Chondrocyte (in vitro differentiated cells): ENCODE measurements at regions not wholly inside any gene's neighbourhood (a gene's known extent, or its start where the extent isn't known, plus 50 kb on each side); places are given as distances from the start of the nearest gene placed in this dataset.

Experiments used
- DNase-seq: peaks from one replicate; pipeline ENCODE4 v3.0.0; 2021; ENCODE audit warnings: mixed read lengths, low spot score
- H3K27ac Mint-ChIP-seq: one replicate; pipeline ENCODE4 v1.8.0; 2021; ENCODE audit warnings: mild to moderate bottlenecking, moderate library complexity, mixed read lengths; ENCODE audit not compliant: unreplicated experiment
- H3K27me3 Mint-ChIP-seq: 2 replicates; pipeline ENCODE4 v1.8.0; 2021; ENCODE audit warnings: low read depth, mixed read lengths
- H3K36me3 Mint-ChIP-seq: 2 replicates; pipeline ENCODE4 v1.8.0; 2021; ENCODE audit warnings: low read depth, mixed read lengths
- H3K4me1 Mint-ChIP-seq: 2 replicates; pipeline ENCODE4 v1.8.0; 2021; ENCODE audit warnings: low read depth, mild to moderate bottlenecking, mixed read lengths
- H3K4me3 Mint-ChIP-seq: one replicate; pipeline ENCODE4 v1.8.0; 2021; ENCODE audit warnings: mild to moderate bottlenecking, moderate library complexity, mixed read lengths; ENCODE audit not compliant: unreplicated experiment
- H3K9me3 Mint-ChIP-seq: 2 replicates; pipeline ENCODE4 v1.8.0; 2021; ENCODE audit warnings: low read depth, mixed read lengths
- TF ChIP-seq, protein P1 (sequence below): fragments of 200-600 bp; sonication (generic); IDR thresholded peaks from 2 replicates; pipeline ENCODE4 v1.5.0; 2021; ENCODE audit warnings: antibody characterized with exemption, mild to moderate bottlenecking, moderate library complexity

DNA sequence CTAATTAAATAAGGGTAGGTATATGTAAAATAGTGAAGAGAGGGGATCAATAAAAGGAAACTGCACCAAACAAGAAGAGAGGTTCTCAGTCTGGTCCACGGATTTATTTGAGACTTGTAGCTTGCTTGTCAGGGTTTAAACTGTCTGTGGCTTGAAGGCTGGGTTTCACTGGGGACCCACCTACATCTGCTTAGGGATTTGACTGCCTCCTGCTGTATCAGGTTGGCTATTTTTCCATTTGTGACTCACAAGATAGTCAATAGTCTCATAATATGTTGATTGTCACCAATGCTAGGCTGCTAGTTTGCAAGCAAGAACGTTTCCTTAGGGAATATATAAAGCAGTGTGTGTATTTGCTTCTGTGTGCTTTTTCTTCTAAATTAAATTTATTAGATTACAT is 1950.7 kb upstream of the IGFBP7 start:
- Mint-ChIP-seq H3K27me3 (no peaks in the 10 kb centered on the region), H3K9me3 (no peaks in the 10 kb centered on the region), H3K27ac (no peak overlapping the region), H3K36me3 (no peaks in the 10 kb centered on the region), H3K4me1 (no peaks in the 10 kb centered on the region), H3K4me3 (no peak overlapping the region)
- TF ChIP-seq, protein P1, sequence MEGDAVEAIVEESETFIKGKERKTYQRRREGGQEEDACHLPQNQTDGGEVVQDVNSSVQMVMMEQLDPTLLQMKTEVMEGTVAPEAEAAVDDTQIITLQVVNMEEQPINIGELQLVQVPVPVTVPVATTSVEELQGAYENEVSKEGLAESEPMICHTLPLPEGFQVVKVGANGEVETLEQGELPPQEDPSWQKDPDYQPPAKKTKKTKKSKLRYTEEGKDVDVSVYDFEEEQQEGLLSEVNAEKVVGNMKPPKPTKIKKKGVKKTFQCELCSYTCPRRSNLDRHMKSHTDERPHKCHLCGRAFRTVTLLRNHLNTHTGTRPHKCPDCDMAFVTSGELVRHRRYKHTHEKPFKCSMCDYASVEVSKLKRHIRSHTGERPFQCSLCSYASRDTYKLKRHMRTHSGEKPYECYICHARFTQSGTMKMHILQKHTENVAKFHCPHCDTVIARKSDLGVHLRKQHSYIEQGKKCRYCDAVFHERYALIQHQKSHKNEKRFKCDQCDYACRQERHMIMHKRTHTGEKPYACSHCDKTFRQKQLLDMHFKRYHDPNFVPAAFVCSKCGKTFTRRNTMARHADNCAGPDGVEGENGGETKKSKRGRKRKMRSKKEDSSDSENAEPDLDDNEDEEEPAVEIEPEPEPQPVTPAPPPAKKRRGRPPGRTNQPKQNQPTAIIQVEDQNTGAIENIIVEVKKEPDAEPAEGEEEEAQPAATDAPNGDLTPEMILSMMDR: no peak
- DNase-seq: no peak

DNA sequence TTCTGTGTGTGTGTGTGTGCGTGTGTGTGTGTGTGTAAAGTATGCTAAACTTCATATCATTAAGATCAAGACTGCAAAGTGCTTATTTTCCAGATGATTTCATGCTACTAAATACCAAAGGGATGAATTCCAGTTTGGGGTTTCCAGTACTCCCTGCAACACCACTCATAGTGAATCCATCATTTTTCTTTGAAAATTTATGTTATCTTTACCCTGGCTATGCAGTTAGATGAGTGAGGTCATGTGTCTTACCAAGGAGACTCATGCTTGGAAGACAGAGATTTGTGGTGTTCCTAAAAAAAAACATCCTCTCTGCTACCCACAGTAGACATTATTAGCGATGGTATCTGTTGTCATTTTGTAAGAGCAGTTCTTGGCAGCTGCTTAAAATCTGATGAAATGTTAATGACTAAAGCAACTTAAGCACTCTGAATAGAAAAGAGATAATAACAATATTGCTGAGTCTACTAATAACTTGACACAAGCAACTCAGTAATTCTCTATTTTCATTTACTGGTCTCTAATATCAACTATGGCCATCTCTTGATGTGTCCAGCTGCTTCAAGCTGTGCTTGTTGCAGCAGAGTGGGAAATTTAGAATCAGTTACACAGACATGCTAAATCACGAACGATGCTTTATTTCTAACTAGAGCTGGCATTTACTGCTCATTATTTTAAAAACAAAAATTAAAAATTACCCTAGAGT is 1953.0 kb upstream of the IGFBP7 start:
- H3K4me3 Mint-ChIP-seq: no peak overlapping the region
- no peaks in the 10 kb centered on the region for H3K27me3 Mint-ChIP-seq
- DNase-seq: no peak
- no peaks in the 10 kb centered on the region for H3K9me3 Mint-ChIP-seq
- no peaks in the 10 kb centered on the region for H3K36me3 Mint-ChIP-seq
- H3K27ac Mint-ChIP-seq: no peak overlapping the region
- H3K4me1 Mint-ChIP-seq: no peaks in the 10 kb centered on the region
- TF ChIP-seq, protein P1: no peak

DNA sequence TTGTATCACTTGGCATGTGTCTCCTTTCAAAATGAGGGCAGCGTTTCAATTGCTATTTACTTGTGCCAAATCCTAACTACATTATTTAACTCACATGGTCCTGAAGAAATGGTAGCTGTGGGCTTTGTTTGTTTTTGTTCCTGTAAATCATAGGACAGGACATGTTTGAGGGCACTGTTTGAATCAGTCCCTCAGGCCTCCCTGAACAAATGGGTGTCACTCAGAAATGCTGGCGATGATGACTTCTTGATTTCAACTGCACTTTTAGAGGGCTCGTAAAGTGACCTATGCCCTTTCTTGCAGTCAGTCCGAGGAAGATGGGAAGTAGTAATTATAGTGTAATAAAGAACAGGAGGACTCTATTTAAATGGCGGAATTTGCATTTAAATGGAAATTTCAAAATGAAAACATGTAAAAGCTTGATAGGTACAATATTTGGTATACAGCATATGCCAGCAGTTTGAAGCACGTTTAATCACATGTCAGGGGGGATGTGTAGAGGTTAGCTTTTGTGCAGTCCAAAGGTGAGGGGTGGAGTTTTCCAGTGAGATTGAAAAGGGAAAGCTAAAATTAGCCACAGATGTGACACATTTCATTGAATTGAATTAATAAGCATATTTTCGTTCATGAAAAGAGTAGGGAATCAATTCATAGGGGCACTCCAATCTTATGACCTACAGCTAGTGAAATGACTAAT is 1958.7 kb upstream of the IGFBP7 start:
- Mint-ChIP-seq H3K9me3 (peaks cover 9% of the 10 kb centered on the region), H3K4me1 (no peaks in the 10 kb centered on the region), H3K27me3 (peaks cover 2% of the 10 kb centered on the region), H3K27ac (no peak overlapping the region), H3K36me3 (no peaks in the 10 kb centered on the region), H3K4me3 (no peak overlapping the region)
- TF ChIP-seq, protein P1: no peak
- no peak for DNase-seq

DNA sequence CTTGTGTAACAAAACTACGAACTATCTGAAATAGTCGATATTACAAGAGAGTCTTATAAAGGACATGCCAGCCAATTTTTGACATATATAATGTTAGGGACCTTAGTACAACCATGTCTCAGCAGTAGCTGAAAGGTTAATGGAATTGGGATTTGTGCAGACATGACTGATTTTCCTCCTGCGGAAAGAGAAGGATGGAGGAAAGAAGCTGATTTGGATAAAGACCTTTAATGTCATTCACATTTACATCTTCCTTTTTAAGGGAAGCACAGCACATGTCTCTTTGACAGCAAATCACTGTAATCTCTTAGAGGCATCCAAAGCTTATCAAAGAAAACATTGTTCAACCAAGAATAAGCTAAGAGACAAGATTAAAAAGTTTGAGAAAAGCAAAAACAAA is 1976.2 kb upstream of the IGFBP7 start:
- no peaks in the 10 kb centered on the region for H3K36me3 Mint-ChIP-seq
- no peaks in the 10 kb centered on the region for H3K9me3 Mint-ChIP-seq
- no peak overlapping the region for H3K27ac Mint-ChIP-seq
- peaks cover 7% of the 10 kb centered on the region for H3K27me3 Mint-ChIP-seq
- no peak overlapping the region for H3K4me3 Mint-ChIP-seq
- TF ChIP-seq, protein P1: no peak
- H3K4me1 Mint-ChIP-seq: no peaks in the 10 kb centered on the region
- no peak for DNase-seq

DNA sequence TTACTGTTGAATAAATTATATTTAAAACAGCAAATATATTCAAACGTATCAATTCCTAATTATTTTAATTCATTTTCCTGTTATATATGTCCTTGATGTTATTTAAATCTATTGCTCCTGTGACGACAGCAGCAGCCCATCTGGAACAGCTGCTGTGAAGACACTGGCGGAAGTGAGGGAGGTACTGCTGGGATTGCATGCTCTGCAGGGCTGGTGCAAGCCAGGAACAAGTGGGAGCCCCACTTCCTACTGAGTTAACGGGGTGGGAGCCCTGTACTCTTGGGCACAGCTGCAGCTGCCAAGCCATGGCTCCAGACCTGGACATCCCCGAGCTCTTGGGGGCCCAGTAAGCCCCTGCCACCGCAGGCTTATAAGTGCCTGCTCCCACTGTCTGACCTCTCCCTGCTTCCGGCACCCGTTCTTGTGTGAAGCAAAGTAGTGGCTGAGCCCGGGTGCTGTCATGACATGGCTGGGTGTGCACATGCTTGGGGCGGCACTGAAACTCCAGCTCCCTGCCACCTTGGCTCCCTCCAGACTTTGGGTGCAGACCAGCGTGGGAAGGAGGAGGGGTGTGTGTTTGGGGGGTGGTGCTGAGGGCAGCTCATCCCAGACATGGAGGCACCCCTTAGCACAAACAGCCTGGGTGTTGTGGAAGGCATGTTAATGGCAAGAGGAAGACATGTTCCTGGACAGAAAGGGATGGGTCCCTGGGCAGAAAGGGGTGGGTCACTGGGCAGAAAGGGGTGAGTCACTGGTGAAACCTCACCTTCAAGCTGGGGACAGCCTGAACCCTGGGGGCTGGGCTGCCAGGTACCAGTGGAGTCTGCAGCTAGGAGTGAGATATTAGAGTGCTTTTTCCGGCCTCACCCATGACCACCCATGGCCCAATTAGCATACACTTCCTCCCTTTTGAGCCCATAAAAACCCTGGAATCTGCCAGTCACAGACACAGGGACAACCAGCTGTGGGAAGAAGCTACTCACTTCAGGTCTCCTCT is 1981.3 kb upstream of the IGFBP7 start:
- H3K4me3 Mint-ChIP-seq: no peak overlapping the region
- H3K4me1 Mint-ChIP-seq: no peaks in the 10 kb centered on the region
- H3K36me3 Mint-ChIP-seq: no peaks in the 10 kb centered on the region
- no peak overlapping the region for H3K27ac Mint-ChIP-seq
- H3K9me3 Mint-ChIP-seq: no peaks in the 10 kb centered on the region
- H3K27me3 Mint-ChIP-seq: peaks cover 7% of the 10 kb centered on the region
- peak; percentile 68 for DNase-seq
- TF ChIP-seq, protein P1: no peak
